ENCODE measurements at regions not wholly inside any gene's neighbourhood (a gene's known extent, or its start where the extent isn't known, plus 50 kb on each side); places are given as distances from the start of the nearest gene placed in this dataset.

DNA sequence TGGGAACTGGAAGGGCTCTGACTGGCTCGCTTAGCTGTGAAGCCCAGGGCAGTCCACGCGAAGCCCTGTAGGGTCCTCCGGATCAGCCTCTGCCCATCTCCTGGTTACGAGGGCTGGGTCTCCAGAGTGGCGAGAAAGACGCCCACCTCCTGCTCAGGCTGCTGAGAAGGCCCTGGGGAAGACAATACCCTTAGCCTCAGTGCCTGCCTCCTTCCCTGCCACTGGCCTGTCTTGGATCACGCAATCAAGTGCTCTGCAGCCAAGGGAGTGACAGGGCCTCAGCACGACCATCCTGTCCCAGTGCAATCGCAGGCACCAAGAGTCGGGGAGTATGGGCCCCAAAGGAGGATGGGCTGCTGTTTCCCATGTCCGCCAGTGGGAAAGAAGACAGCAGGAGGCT lies 165.7 kb upstream of the GLI2 start:
- TF ChIP-seq, protein P1, sequence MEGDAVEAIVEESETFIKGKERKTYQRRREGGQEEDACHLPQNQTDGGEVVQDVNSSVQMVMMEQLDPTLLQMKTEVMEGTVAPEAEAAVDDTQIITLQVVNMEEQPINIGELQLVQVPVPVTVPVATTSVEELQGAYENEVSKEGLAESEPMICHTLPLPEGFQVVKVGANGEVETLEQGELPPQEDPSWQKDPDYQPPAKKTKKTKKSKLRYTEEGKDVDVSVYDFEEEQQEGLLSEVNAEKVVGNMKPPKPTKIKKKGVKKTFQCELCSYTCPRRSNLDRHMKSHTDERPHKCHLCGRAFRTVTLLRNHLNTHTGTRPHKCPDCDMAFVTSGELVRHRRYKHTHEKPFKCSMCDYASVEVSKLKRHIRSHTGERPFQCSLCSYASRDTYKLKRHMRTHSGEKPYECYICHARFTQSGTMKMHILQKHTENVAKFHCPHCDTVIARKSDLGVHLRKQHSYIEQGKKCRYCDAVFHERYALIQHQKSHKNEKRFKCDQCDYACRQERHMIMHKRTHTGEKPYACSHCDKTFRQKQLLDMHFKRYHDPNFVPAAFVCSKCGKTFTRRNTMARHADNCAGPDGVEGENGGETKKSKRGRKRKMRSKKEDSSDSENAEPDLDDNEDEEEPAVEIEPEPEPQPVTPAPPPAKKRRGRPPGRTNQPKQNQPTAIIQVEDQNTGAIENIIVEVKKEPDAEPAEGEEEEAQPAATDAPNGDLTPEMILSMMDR (IDR thresholded peaks at IDR 0.05), result no peak
- no peak for TF ChIP-seq EZH2phosphoT487 (IDR thresholded peaks at IDR 0.05)
